PC-3 (cell line): ENCODE measurements at regions not wholly inside any gene's neighbourhood (a gene's known extent, or its start where the extent isn't known, plus 50 kb on each side); places are given as distances from the start of the nearest gene placed in this dataset.

Experiments
- ATAC-seq: fragments of 200-7000 bp; cut with Tn5 transposase; 2 replicates; pipeline ENCODE4 v1.9.1; 2020; ENCODE audit warnings: mild to moderate bottlenecking, moderate library complexity
- BruUV-seq: library from RNA; stranded (reverse); fragments of 400-500 nt; replicated peaks from 2 replicates; lab custom pipeline; 2021; lab: Mats Ljungman, UMichigan
- CTCF ChIA-PET: fragments of 300-600 bp; sonication (Branson Sonifier 250); formaldehyde crosslinking; loops from one replicate; lab custom pipeline; 2022; ENCODE audit warnings: antibody characterized with exemption; lab: Charles Lee
- POLR2A ChIA-PET: fragments of 300-600 bp; sonication (Branson Sonifier 250); formaldehyde crosslinking; loops from one replicate; lab custom pipeline; 2022; ENCODE audit warnings: antibody characterized with exemption; ENCODE audit not compliant: unreplicated experiment; lab: Charles Lee
- DNase-seq: peaks from one replicate; pipeline ENCODE4 v3.0.0-alpha.2; 2015
- H2AFZ ChIP-seq: fragments of 300-600 bp; sonication (generic); 2 replicates; pipeline ENCODE4 v1.6.0; 2016; ENCODE audit warnings: antibody characterized with exemption, low read length
- H3F3A ChIP-seq: fragments of 300-600 bp; sonication (generic); one replicate; pipeline ENCODE4 v1.6.0; 2017; ENCODE audit warnings: antibody characterized with exemption, low read length, control low read depth, mild to moderate bottlenecking; ENCODE audit not compliant: unreplicated experiment
- H3K27ac ChIP-seq: fragments of 300-600 bp; sonication (generic); 2 replicates; pipeline ENCODE4 v1.5.1; 2016; ENCODE audit warnings: mild to moderate bottlenecking, low read length
- H3K27me3 ChIP-seq: fragments of 300-600 bp; sonication (generic); 2 replicates; pipeline ENCODE4 v1.6.1; 2016; ENCODE audit warnings: low read length, mixed read lengths
- H3K36me3 ChIP-seq: fragments of 300-600 bp; sonication (generic); 2 replicates; pipeline ENCODE4 v1.6.1; 2016; ENCODE audit warnings: low read depth, mixed run types, low read length, mixed read lengths
- H3K4me1 ChIP-seq: fragments of 300-600 bp; sonication (generic); 2 replicates; pipeline ENCODE4 v1.5.1; 2016; ENCODE audit warnings: low read length; ENCODE audit not compliant: insufficient read depth
- H3K4me2 ChIP-seq: fragments of 300-600 bp; sonication (generic); 2 replicates; pipeline ENCODE4 v1.6.0; 2016; ENCODE audit warnings: low read length
- H3K4me3 ChIP-seq: fragments of 300-600 bp; sonication (generic); 2 replicates; pipeline ENCODE4 v1.5.1; 2016; ENCODE audit warnings: mild to moderate bottlenecking, low read length, mixed read lengths
- H3K79me2 ChIP-seq: fragments of 300-600 bp; sonication (generic); 2 replicates; pipeline ENCODE4 v1.6.1; 2017; ENCODE audit warnings: low read length, mixed read lengths
- H3K9ac ChIP-seq: fragments of 300-600 bp; sonication (generic); 2 replicates; pipeline ENCODE4 v1.6.0; 2016; ENCODE audit warnings: mild to moderate bottlenecking, low read length
- H3K9me2 ChIP-seq: fragments of 300-600 bp; sonication (generic); replicated peaks from 2 replicates; pipeline ENCODE4 v1.6.1; 2016; ENCODE audit warnings: mixed run types, low read length, mixed read lengths
- H3K9me3 ChIP-seq: fragments of 300-600 bp; sonication (generic); 2 replicates; pipeline ENCODE4 v1.6.1; 2016; ENCODE audit warnings: low read length, mixed read lengths
- H4K20me1 ChIP-seq: fragments of 300-600 bp; sonication (generic); 2 replicates; pipeline ENCODE4 v1.6.1; 2016; ENCODE audit warnings: low read length, mixed read lengths
- EZH2 ChIP-seq: fragments of 300-600 bp; sonication (generic); IDR thresholded peaks from one replicate; pipeline ENCODE4 v1.6.1; 2017; ENCODE audit warnings: antibody characterized with exemption, mild to moderate bottlenecking, low read length; ENCODE audit not compliant: unreplicated experiment
- EZH2phosphoT487 ChIP-seq: fragments of 300-600 bp; sonication (generic); IDR thresholded peaks from 2 replicates; pipeline ENCODE4 v1.6.1; 2018; ENCODE audit warnings: mild to moderate bottlenecking, antibody characterized with exemption, low read length, borderline replicate concordance
- intact Hi-C: fragments of 100-400 bp; cut with micrococcal nuclease; formaldehyde crosslinking; loops from 2 replicates; pipeline ENCODE4 v1.9.0; 2023
- TF ChIP-seq, protein P1 (sequence below): fragments of 300-600 bp; sonication (generic); conservative IDR thresholded peaks from 2 replicates; pipeline ENCODE4 v1.5.1; 2017; ENCODE audit warnings: antibody characterized with exemption, low read depth, mild to moderate bottlenecking, low read length

DNA sequence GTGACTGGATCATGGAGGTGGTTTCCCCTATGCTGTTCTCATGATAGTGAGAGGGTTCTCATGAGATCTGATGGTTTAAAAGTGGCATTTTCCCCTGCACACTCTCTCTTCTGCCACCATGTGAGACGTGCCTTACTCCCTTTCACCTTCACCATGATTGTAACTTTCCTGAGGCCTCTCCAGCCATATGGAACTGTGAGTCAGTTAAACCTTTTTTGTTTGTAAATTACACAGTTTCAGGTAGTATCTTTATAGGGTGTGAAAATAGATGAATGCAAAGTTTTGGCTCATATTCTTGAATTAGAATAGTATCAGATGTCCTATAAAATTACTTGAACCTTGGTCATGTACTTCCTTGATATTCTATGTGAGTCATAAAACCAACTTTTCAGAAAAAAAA, 252.1 kb upstream of the TMEM229A start:
- POLR2A ChIA-PET, result no interaction called here
- ATAC-seq (peak; percentile 92), DNase-seq (peak; percentile 71)
- Histone ChIP-seq H3K27ac (peak overlapping the region; percentile 45), H3F3A (no peaks in the 10 kb centered on the region), H3K9ac (no peak overlapping the region), H3K9me3 (no peaks in the 10 kb centered on the region), H3K27me3 (no peaks in the 10 kb centered on the region), H3K36me3 (no peaks in the 10 kb centered on the region), H3K9me2 (no peaks in the 10 kb centered on the region), H3K4me1 (peaks cover 13% of the 10 kb centered on the region), H4K20me1 (no peaks in the 10 kb centered on the region), H3K4me2 (peak overlapping the region; percentile 13; the same call in 1 of the 2 replicates), H3K4me3 (no peak overlapping the region), H3K79me2 (no peaks in the 10 kb centered on the region), H2AFZ (no peak overlapping the region)
- CTCF ChIA-PET, result no interaction called here
- no TSS peak for BruUV-seq
- intact Hi-C loops, result loop anchor here (2.0 kb wide), 1 partner anchor 34 kb away; no protein-coding TSS in a partner anchor
- TF ChIP-seq, protein P1, sequence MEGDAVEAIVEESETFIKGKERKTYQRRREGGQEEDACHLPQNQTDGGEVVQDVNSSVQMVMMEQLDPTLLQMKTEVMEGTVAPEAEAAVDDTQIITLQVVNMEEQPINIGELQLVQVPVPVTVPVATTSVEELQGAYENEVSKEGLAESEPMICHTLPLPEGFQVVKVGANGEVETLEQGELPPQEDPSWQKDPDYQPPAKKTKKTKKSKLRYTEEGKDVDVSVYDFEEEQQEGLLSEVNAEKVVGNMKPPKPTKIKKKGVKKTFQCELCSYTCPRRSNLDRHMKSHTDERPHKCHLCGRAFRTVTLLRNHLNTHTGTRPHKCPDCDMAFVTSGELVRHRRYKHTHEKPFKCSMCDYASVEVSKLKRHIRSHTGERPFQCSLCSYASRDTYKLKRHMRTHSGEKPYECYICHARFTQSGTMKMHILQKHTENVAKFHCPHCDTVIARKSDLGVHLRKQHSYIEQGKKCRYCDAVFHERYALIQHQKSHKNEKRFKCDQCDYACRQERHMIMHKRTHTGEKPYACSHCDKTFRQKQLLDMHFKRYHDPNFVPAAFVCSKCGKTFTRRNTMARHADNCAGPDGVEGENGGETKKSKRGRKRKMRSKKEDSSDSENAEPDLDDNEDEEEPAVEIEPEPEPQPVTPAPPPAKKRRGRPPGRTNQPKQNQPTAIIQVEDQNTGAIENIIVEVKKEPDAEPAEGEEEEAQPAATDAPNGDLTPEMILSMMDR, result no peak
- TF ChIP-seq EZH2phosphoT487 (no peak), EZH2 (no peak)

GRCh38 chr7:124276005-124276622, 243.2 kb upstream of the TMEM229A start:
- H3K36me3 ChIP-seq, result no peaks in the 10 kb centered on the region
- TF ChIP-seq EZH2 (no peak), EZH2phosphoT487 (no peak)
- TF ChIP-seq, protein P1, result peak; percentile 66
- CTCF ChIA-PET, result no interaction called here
- intact Hi-C loops, result no loop called here
- no peaks in the 10 kb centered on the region for H3K27me3 ChIP-seq
- DNase-seq (peak; percentile 64), ATAC-seq (peak; percentile 64)
- no peaks in the 10 kb centered on the region for H3K9me2 ChIP-seq
- H3K4me3 ChIP-seq, result no peak overlapping the region
- POLR2A ChIA-PET, result no interaction called here
- no peak overlapping the region for H3K4me2 ChIP-seq
- no peaks in the 10 kb centered on the region for H3K4me1 ChIP-seq
- H4K20me1 ChIP-seq, result no peaks in the 10 kb centered on the region
- no peaks in the 10 kb centered on the region for H3K9me3 ChIP-seq
- H3K27ac ChIP-seq, result no peak overlapping the region
- no peaks in the 10 kb centered on the region for H3K79me2 ChIP-seq
- no peaks in the 10 kb centered on the region for H3F3A ChIP-seq
- no peak overlapping the region for H3K9ac ChIP-seq
- no TSS peak for BruUV-seq
- H2AFZ ChIP-seq, result no peak overlapping the region

GRCh38 chr7:124275411-124275810, 242.5 kb upstream of the TMEM229A start:
- Histone ChIP-seq H3K27ac (no peak overlapping the region), H3F3A (no peaks in the 10 kb centered on the region), H3K9ac (no peak overlapping the region), H3K4me3 (no peak overlapping the region), H3K4me1 (no peaks in the 10 kb centered on the region), H3K79me2 (no peaks in the 10 kb centered on the region), H3K36me3 (no peaks in the 10 kb centered on the region), H3K27me3 (no peaks in the 10 kb centered on the region), H3K9me3 (no peaks in the 10 kb centered on the region), H3K4me2 (no peak overlapping the region), H2AFZ (no peak overlapping the region), H3K9me2 (no peaks in the 10 kb centered on the region), H4K20me1 (no peaks in the 10 kb centered on the region)
- ChIA-PET CTCF (no interaction called here), POLR2A (no interaction called here)
- no peak for DNase-seq
- intact Hi-C loops, result no loop called here
- TF ChIP-seq, protein P1, result no peak
- no peak for ATAC-seq
- BruUV-seq, result no TSS peak
